IMR-90 (cell line): ENCODE measurements at regions not wholly inside any gene's neighbourhood (a gene's known extent, or its start where the extent isn't known, plus 50 kb on each side); places are given as distances from the start of the nearest gene placed in this dataset.

Experiments
- ATAC-seq: fragments of 200-7000 bp; cut with Tn5 transposase; 2 replicates; pipeline ENCODE4 v1.9.1; 2020; ENCODE audit warnings: low read depth, mild to moderate bottlenecking, moderate library complexity
- BruUV-seq: library from RNA; stranded (reverse); fragments of 400-500 nt; replicated peaks from 2 replicates; lab custom pipeline; 2021; lab: Mats Ljungman, UMichigan
- CTCF ChIA-PET: fragments of 300-600 bp; formaldehyde crosslinking; extraction: SDS; loops from one replicate; lab custom pipeline; 2021; ENCODE audit warnings: antibody characterized with exemption; lab: Yijun Ruan, JAX
- POLR2A ChIA-PET: fragments of 300-600 bp; sonication (Branson Sonifier 250); formaldehyde crosslinking; loops from one replicate; lab custom pipeline; 2022; ENCODE audit warnings: antibody characterized with exemption; ENCODE audit not compliant: unreplicated experiment; lab: Charles Lee
- DNase-seq: peaks from one replicate; pipeline ENCODE4 v3.0.0; 2013
- H2AFZ ChIP-seq: replicated peaks from 2 replicates; pipeline ENCODE3; 2013; ENCODE audit warnings: low read length, mild to moderate bottlenecking; ENCODE audit not compliant: poor library complexity
- H2AK5ac ChIP-seq: 2 replicates; pipeline ENCODE4 v1.6.1; 2013; ENCODE audit warnings: low read depth, low read length, inconsistent platforms
- H2AK9ac ChIP-seq: replicated peaks from 2 replicates; pipeline ENCODE3; 2013; ENCODE audit warnings: mild to moderate bottlenecking, low read depth, low read length, moderate library complexity; ENCODE audit not compliant: poor library complexity
- H2BK120ac ChIP-seq: 2 replicates; pipeline ENCODE4 v1.6.1; 2013; ENCODE audit warnings: low read depth, low read length, inconsistent platforms
- H2BK15ac ChIP-seq: 3 replicates; pipeline ENCODE4 v1.6.1; 2013; ENCODE audit warnings: low read depth, low read length, inconsistent platforms
- H2BK20ac ChIP-seq: 2 replicates; pipeline ENCODE4 v1.6.1; 2013; ENCODE audit warnings: low read depth, mild to moderate bottlenecking, inconsistent platforms, low read length, moderate library complexity
- H2BK5ac ChIP-seq: 2 replicates; pipeline ENCODE4 v1.6.1; 2013; ENCODE audit warnings: mild to moderate bottlenecking, low read depth, low read length, inconsistent platforms; ENCODE audit not compliant: poor library complexity, severe bottlenecking
- H3K14ac ChIP-seq: replicated peaks from 2 replicates; pipeline ENCODE4 v1.6.1; 2013; ENCODE audit warnings: low read depth, low read length, inconsistent platforms
- H3K18ac ChIP-seq: 2 replicates; pipeline ENCODE4 v1.6.1; 2013; ENCODE audit warnings: low read depth, low read length, control low read depth
- H3K23ac ChIP-seq: 2 replicates; pipeline ENCODE4 v1.6.1; 2013; ENCODE audit warnings: low read depth, low read length, inconsistent platforms
- H3K27ac ChIP-seq: 2 replicates; pipeline ENCODE4 v1.5.1; 2013; ENCODE audit warnings: mild to moderate bottlenecking, control low read depth, low read length; ENCODE audit not compliant: insufficient read depth
- H3K27me3 ChIP-seq: 2 replicates; pipeline ENCODE4 v1.6.1; 2013; ENCODE audit warnings: low read length; ENCODE audit not compliant: control insufficient read depth, insufficient read depth
- H3K36me3 ChIP-seq: 2 replicates; pipeline ENCODE4 v1.6.1; 2013; ENCODE audit warnings: low read length, mixed read lengths; ENCODE audit not compliant: control insufficient read depth, insufficient read depth
- H3K4ac ChIP-seq: 2 replicates; pipeline ENCODE4 v1.6.1; 2013; ENCODE audit warnings: low read depth, low read length, inconsistent platforms
- H3K4me1 ChIP-seq: 2 replicates; pipeline ENCODE4 v1.6.1; 2013; ENCODE audit warnings: low read length, mixed read lengths; ENCODE audit not compliant: control insufficient read depth, insufficient read depth
- H3K4me2 ChIP-seq: 2 replicates; pipeline ENCODE4 v1.6.1; 2013; ENCODE audit warnings: low read depth, mild to moderate bottlenecking, control low read depth, low read length, moderate library complexity
- H3K4me3 ChIP-seq: 2 replicates; pipeline ENCODE4 v1.5.1; 2013; ENCODE audit warnings: low read depth, mild to moderate bottlenecking, control low read depth, low read length, moderate library complexity; ENCODE audit not compliant: insufficient read depth
- H3K56ac ChIP-seq: 2 replicates; pipeline ENCODE4 v1.6.1; 2013; ENCODE audit warnings: low read length, inconsistent platforms; ENCODE audit not compliant: insufficient read depth; ENCODE audit errors: extremely low read depth
- H3K79me1 ChIP-seq, 2 experiments: 2 replicates each; pipeline ENCODE4 v1.6.1; 2013; ENCODE audit warnings: low read length in 2 of 2, inconsistent platforms in 1 of 2, low read depth in 1 of 2
- H3K9ac ChIP-seq: 2 replicates; pipeline ENCODE4 v1.6.1; 2013; ENCODE audit warnings: low read depth, low read length, control low read depth
- H3K9me1 ChIP-seq: 2 replicates; pipeline ENCODE4 v1.6.1; 2013; ENCODE audit warnings: low read length, inconsistent platforms; ENCODE audit not compliant: insufficient read depth
- H3K9me3 ChIP-seq: 2 replicates; pipeline ENCODE4 v1.6.1; 2013; ENCODE audit warnings: low read length; ENCODE audit not compliant: control insufficient read depth, insufficient read depth
- H4K20me1 ChIP-seq: 2 replicates; pipeline ENCODE4 v1.6.1; 2013; ENCODE audit warnings: low read length, inconsistent platforms; ENCODE audit not compliant: insufficient read depth
- H4K5ac ChIP-seq: 2 replicates; pipeline ENCODE4 v1.6.1; 2013; ENCODE audit warnings: mild to moderate bottlenecking, low read depth, low read length, control low read depth
- H4K8ac ChIP-seq, 2 experiments: 2 replicates each; pipeline ENCODE4 v1.6.1; 2013; ENCODE audit warnings: low read depth in 2 of 2, low read length in 2 of 2, control low read depth in 1 of 2, inconsistent platforms in 1 of 2
- H4K91ac ChIP-seq: 2 replicates; pipeline ENCODE4 v1.6.1; 2013; ENCODE audit warnings: low read depth, low read length, inconsistent platforms; ENCODE audit not compliant: insufficient read depth
- FOS ChIP-seq: fragments of 150-350 bp; IDR thresholded peaks from 2 replicates; pipeline ENCODE4 v1.6.1; 2016; ENCODE audit warnings: low read depth, low read length
- RAD21 ChIP-seq: IDR thresholded peaks from 2 replicates; pipeline ENCODE4 v1.6.1; 2012; ENCODE audit warnings: low read length, improper control_type of control experiment
- dilution Hi-C: fragments of 300-500 bp; cut with HindIII; formaldehyde crosslinking; loops from one replicate; pipeline ENCODE4 v1.14.3; 2018; ENCODE audit warnings: low sequenced_read_pairs; ENCODE audit not compliant: unreplicated experiment
- in situ Hi-C: fragments of 300-500 bp; cut with MboI; formaldehyde crosslinking; loops from 3 replicates; pipeline ENCODE4 v1.14.3; 2019; ENCODE audit warnings: low sequenced_read_pairs, inconsistent platforms, mixed read lengths
- intact Hi-C: fragments of 100-400 bp; cut with micrococcal nuclease; formaldehyde crosslinking; loops from 2 replicates; pipeline ENCODE4 v1.10.0; 2022
- TF ChIP-seq, protein P1 (sequence below): fragments of 150-350 bp; IDR thresholded peaks from 2 replicates; pipeline ENCODE4 v1.6.1; 2016; ENCODE audit warnings: low read depth, mild to moderate bottlenecking, low read length, moderate library complexity, borderline replicate concordance

DNA sequence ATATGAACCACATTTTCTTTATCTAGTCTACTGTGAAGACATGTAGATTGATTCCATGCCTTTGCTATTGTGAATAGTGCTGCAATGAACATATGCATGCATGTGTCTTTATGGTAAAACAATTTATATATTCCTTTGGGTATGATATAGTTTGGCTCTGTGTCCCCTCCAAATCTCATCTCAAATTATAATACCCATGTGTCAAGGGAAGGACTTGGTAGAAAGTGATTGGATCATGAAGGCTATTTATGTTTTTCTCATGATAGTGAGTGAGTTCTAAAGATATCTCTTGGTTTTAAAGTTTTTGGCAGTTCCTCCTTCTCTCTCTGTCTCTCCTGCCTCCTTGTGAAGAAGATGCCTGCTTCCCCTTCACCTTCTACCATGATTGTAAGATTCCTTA, 248.7 kb downstream of the GPR37 start:
- no peak overlapping the region for H2AFZ ChIP-seq
- H2BK5ac ChIP-seq = no peak overlapping the region
- H4K5ac ChIP-seq = no peak overlapping the region
- TF ChIP-seq RAD21 (no peak), FOS (no peak)
- TF ChIP-seq, protein P1, sequence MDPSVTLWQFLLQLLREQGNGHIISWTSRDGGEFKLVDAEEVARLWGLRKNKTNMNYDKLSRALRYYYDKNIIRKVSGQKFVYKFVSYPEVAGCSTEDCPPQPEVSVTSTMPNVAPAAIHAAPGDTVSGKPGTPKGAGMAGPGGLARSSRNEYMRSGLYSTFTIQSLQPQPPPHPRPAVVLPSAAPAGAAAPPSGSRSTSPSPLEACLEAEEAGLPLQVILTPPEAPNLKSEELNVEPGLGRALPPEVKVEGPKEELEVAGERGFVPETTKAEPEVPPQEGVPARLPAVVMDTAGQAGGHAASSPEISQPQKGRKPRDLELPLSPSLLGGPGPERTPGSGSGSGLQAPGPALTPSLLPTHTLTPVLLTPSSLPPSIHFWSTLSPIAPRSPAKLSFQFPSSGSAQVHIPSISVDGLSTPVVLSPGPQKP = no peak
- H4K20me1 ChIP-seq = no peaks in the 10 kb centered on the region
- no peaks in the 10 kb centered on the region for H3K27me3 ChIP-seq
- ATAC-seq (no peak), DNase-seq (no peak)
- H3K4me2 ChIP-seq = no peak overlapping the region
- H2AK9ac ChIP-seq = no peak overlapping the region
- H3K27ac ChIP-seq = no peak overlapping the region
- no peak overlapping the region for H4K8ac ChIP-seq
- H3K9ac ChIP-seq = no peak overlapping the region
- H3K56ac ChIP-seq = no peak overlapping the region
- no peaks in the 10 kb centered on the region for H3K36me3 ChIP-seq
- no peak overlapping the region for H2BK20ac ChIP-seq
- no peaks in the 10 kb centered on the region for H3K4me1 ChIP-seq
- 0 out of 2 replicates have a peak, but pooled peaks cover 2% of the 10 kb centered on the region for H3K9me1 ChIP-seq
- no TSS peak for BruUV-seq
- no peak overlapping the region for H3K4me3 ChIP-seq
- ChIA-PET CTCF (no interaction called here), POLR2A (no interaction called here)
- H3K9me3 ChIP-seq = no peaks in the 10 kb centered on the region
- H2AK5ac ChIP-seq = no peak overlapping the region
- no peak overlapping the region for H4K91ac ChIP-seq
- no peak overlapping the region for H3K14ac ChIP-seq
- no peak overlapping the region for H2BK15ac ChIP-seq
- H2BK120ac ChIP-seq = no peak overlapping the region
- no peak overlapping the region for H3K18ac ChIP-seq
- H3K79me1 ChIP-seq = no peaks in the 10 kb centered on the region
- H3K23ac ChIP-seq = no peak overlapping the region
- no peak overlapping the region for H3K4ac ChIP-seq
- dilution Hi-C loops = no loop called here
- intact Hi-C loops = no loop called here
- in situ Hi-C loops = no loop called here
